Right cardiac atrium (tissue), 5 donors: ENCODE measurements at regions not wholly inside any gene's neighbourhood (a gene's known extent, or its start where the extent isn't known, plus 50 kb on each side); places are given as distances from the start of the nearest gene placed in this dataset.
"Not testable (repeated sequence)": the region's sequence is repeated elsewhere in the genome, so short reads cannot be mapped to it uniquely, and the experiment has no call there.

Experiments
- ATAC-seq, 2 donors: fragments of 200-7000 bp; cut with Tn5 transposase; one replicate each; pipeline versions ENCODE4 v1.8.0 to v1.9.1; 2020; ENCODE audit warnings: moderate library complexity in 2 of 2, mild to moderate bottlenecking in 1 of 2
- DNase-seq, 3 donors: peaks; one replicate each; pipeline ENCODE4 v3.0.0-alpha.2; 2020
- H3K27ac ChIP-seq: one replicate; pipeline ENCODE4 v1.5.1; 2013; ENCODE audit warnings: mild to moderate bottlenecking, low read length, control low read depth, moderate library complexity
- H3K27me3 ChIP-seq: one replicate; pipeline ENCODE4 v1.6.1; 2013; ENCODE audit not compliant: control insufficient read depth, insufficient read depth
- H3K4me1 ChIP-seq: one replicate; pipeline ENCODE4 v1.6.1; 2013; ENCODE audit warnings: low read length; ENCODE audit not compliant: control insufficient read depth, insufficient read depth
- H3K4me3 ChIP-seq: one replicate; pipeline ENCODE4 v1.5.1; 2013; ENCODE audit warnings: low read length, control low read depth
- H3K9me3 ChIP-seq: one replicate; pipeline ENCODE4 v1.6.1; 2013; ENCODE audit warnings: low read length; ENCODE audit not compliant: control insufficient read depth
- WGBS: extraction: QIAGEN DNeasy Blood & Tissue Kit; methylation state at CpG from one replicate; pipeline ENCODE4 v1.1.7; 2013; 5-methylcytosine and 5-hydroxymethylcytosine counted together
- intact Hi-C, 4 donors: fragments of 100-400 bp; cut with DNase I; formaldehyde crosslinking; loops; one replicate each; pipeline versions ENCODE4 v1.11.0 to v1.14.0; 2022 to 2023
- microRNA-seq, 2 donors: library from miRNA; unstranded; fragments of <30 nt; microRNA quantifications; one replicate each; pipeline ENCODE4 v1.2.0, GENCODE V29; 2020 to 2021
- donor health status: healthy with polysubstance abuse.
- donor health status: DM: no; HTN: yes; CAD: no.
- donor health status: DM: no; HTN: no; CAD: no.
- donor health status: DM: no; HTN: yes; CAD: no; lungs with severe emphysema.
- donor health status: DM: yes; HTN: yes; CAD: no.

GRCh38 chr15:22284795-22285420, 173.8 kb upstream of the GOLGA6L22 start:
- DNase-seq, ATAC-seq, H3K4me3 ChIP-seq, H3K9me3 ChIP-seq, intact Hi-C loops, H3K4me1 ChIP-seq, H3K27ac ChIP-seq, H3K27me3 ChIP-seq: not testable (repeated sequence)
- WGBS, result 68% methylated on average over 3 of the region's 3 CpGs

GRCh38 chr15:22291054-22291453, 167.6 kb upstream of the GOLGA6L22 start:
- ATAC-seq, H3K4me3 ChIP-seq, intact Hi-C loops, DNase-seq, H3K9me3 ChIP-seq, H3K27ac ChIP-seq, H3K4me1 ChIP-seq, H3K27me3 ChIP-seq: not testable (repeated sequence)
- WGBS, result 56% methylated on average over 4 of the region's 4 CpGs

- H3K4me1 ChIP-seq, H3K27ac ChIP-seq, DNase-seq, H3K9me3 ChIP-seq, H3K4me3 ChIP-seq, intact Hi-C loops, H3K27me3 ChIP-seq: not testable (repeated sequence)
- no CpG with 5 or more reads among the region's 1 CpG for WGBS
- ATAC-seq, result peak; percentile 47 to 63
These were observed 155.6 kb upstream of the GOLGA6L22 start for GRCh38 chr15:22303112-22303511.

Small RNA genes in the stretch of these regions (microRNA-seq; reads per million reads assigned to microRNA genes)
- 0 reads per million in 2 donors for gene MIR1268A
